Endodermal cell (in vitro differentiated cells): ENCODE measurements at regions not wholly inside any gene's neighbourhood (a gene's known extent, or its start where the extent isn't known, plus 50 kb on each side); places are given as distances from the start of the nearest gene placed in this dataset.

Experiments used
- DNase-seq: peaks from one replicate; pipeline ENCODE4 v3.0.0-alpha.2; 2017
- H3K27ac ChIP-seq: 2 replicates; pipeline ENCODE4 v1.5.1; 2013; ENCODE audit warnings: mild to moderate bottlenecking, low read depth, low read length, moderate library complexity
- H3K27me3 ChIP-seq: 2 replicates; pipeline ENCODE4 v1.6.1; 2013; ENCODE audit warnings: mild to moderate bottlenecking, low read length, moderate library complexity; ENCODE audit not compliant: insufficient read depth, control insufficient read depth, poor library complexity, severe bottlenecking
- H3K36me3 ChIP-seq: 2 replicates; pipeline ENCODE4 v1.7.0; 2013; ENCODE audit warnings: mild to moderate bottlenecking, low read length, moderate library complexity; ENCODE audit not compliant: control insufficient read depth, insufficient read depth
- H3K4me1 ChIP-seq: one replicate; pipeline ENCODE4 v1.7.0; 2013; ENCODE audit warnings: low read length; ENCODE audit not compliant: control insufficient read depth, insufficient read depth
- H3K4me3 ChIP-seq: 2 replicates; pipeline ENCODE4 v1.5.1; 2013; ENCODE audit warnings: mild to moderate bottlenecking, low read length, moderate library complexity
- H3K9ac ChIP-seq: 2 replicates; pipeline ENCODE4 v1.6.1; 2013; ENCODE audit warnings: mild to moderate bottlenecking, low read length, moderate library complexity; ENCODE audit not compliant: poor library complexity, severe bottlenecking; ENCODE audit errors: extremely low read depth
- H3K9me3 ChIP-seq: 2 replicates; pipeline ENCODE4 v1.6.1; 2013; ENCODE audit warnings: mild to moderate bottlenecking, low read length, moderate library complexity; ENCODE audit not compliant: control insufficient read depth
- H3K27ac Mint-ChIP-seq: 2 replicates; pipeline ENCODE4 v1.8.0; 2020; ENCODE audit warnings: mixed read lengths
- H3K27me3 Mint-ChIP-seq: 2 replicates; pipeline ENCODE4 v1.8.0; 2021; ENCODE audit warnings: mild to moderate bottlenecking, mixed read lengths; ENCODE audit not compliant: insufficient read depth
- H3K36me3 Mint-ChIP-seq: 2 replicates; pipeline ENCODE4 v1.8.0; 2020; ENCODE audit warnings: low read depth, mixed read lengths
- H3K4me1 Mint-ChIP-seq: 2 replicates; pipeline ENCODE4 v1.8.0; 2020; ENCODE audit warnings: mixed read lengths
- H3K4me3 Mint-ChIP-seq: 2 replicates; pipeline ENCODE4 v1.8.0; 2020; ENCODE audit warnings: mild to moderate bottlenecking, moderate library complexity, mixed read lengths
- H3K9me3 Mint-ChIP-seq: 2 replicates; pipeline ENCODE4 v1.8.0; 2020; ENCODE audit warnings: mild to moderate bottlenecking, mixed read lengths
- CTCF ChIP-seq: fragments of 200-600 bp; sonication (generic); conservative IDR thresholded peaks from 2 replicates; pipeline ENCODE4 v1.5.0; 2021; ENCODE audit warnings: antibody characterized with exemption, mild to moderate bottlenecking
- WGBS, 2 experiments: methylation state at CpG; one replicate each; pipeline versions ENCODE4 v1.1.5 to v1.1.7; 2013; ENCODE audit warnings: missing lambda C conversion rate in 2 of 2, mixed read lengths in 1 of 2; ENCODE audit not compliant: insufficient coverage in 1 of 2, insufficient read length in 1 of 2; 5-methylcytosine and 5-hydroxymethylcytosine counted together

DNA sequence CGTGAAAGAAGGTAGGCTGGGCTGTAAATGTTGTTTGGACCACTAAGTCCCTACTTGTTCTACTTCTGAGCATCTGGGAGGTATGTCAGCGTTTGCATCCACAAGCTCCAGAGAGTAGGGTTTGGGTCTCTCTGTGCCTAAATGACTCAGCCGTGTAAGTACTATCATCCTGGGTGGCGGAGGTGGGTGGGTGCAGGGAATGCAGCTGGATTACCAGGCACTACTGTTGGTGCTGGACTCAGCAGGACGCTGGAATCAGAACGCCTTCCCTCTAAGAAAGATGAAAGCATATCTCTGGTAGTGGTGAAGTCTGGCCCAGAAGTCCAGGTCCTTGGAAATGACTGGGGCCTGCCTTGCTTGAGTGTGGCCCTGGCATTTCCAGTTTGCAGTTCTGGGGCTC, 289.7 kb downstream of the PCNX1 start:
- no peak for TF ChIP-seq CTCF
- Histone ChIP-seq H3K9ac (no peak overlapping the region), H3K4me1 (no peaks in the 10 kb centered on the region), H3K27me3 (no peaks in the 10 kb centered on the region), H3K4me3 (no peak overlapping the region), H3K27ac (no peak overlapping the region), H3K9me3 (no peaks in the 10 kb centered on the region), H3K36me3 (no peaks in the 10 kb centered on the region)
- H3K36me3 Mint-ChIP-seq = no peaks in the 10 kb centered on the region
- WGBS, 2 experiments = 87 to 90% methylated on average over 3 to 6 of the region's 6 CpGs
- DNase-seq = no peak
- no peak overlapping the region for H3K27ac Mint-ChIP-seq
- H3K27me3 Mint-ChIP-seq = peaks cover 25% of the 10 kb centered on the region
- H3K9me3 Mint-ChIP-seq = peaks cover 16% of the 10 kb centered on the region
- H3K4me1 Mint-ChIP-seq = peaks cover 9% of the 10 kb centered on the region
- no peak overlapping the region for H3K4me3 Mint-ChIP-seq

DNA sequence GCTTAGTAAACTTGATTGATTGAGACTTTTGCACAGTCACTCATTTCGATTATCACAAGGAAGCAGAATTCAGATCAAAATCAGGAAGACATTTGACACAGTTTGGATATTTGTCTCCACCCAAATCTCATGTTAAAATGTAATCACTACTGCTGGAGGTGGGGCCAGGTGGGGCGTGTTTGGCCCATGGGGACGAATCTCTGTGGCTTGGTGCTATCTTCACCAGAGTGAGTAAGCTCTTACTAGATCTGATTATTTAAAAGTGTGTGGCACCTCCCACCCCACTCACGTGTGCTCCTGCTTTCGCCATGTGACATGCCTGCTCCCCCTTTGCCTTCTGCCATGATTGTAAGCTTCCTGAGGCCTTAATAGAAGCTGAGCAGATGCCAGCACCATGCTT, 291.4 kb downstream of the PCNX1 start:
- Histone ChIP-seq H3K27ac (no peak overlapping the region), H3K9ac (no peak overlapping the region), H3K9me3 (no peaks in the 10 kb centered on the region), H3K27me3 (no peaks in the 10 kb centered on the region), H3K36me3 (no peaks in the 10 kb centered on the region), H3K4me1 (no peaks in the 10 kb centered on the region), H3K4me3 (no peak overlapping the region)
- Mint-ChIP-seq H3K27ac (no peak overlapping the region), H3K9me3 (peaks cover 16% of the 10 kb centered on the region), H3K4me3 (no peak overlapping the region), H3K27me3 (peaks cover 25% of the 10 kb centered on the region), H3K4me1 (peaks cover 3% of the 10 kb centered on the region), H3K36me3 (no peaks in the 10 kb centered on the region)
- no peak for TF ChIP-seq CTCF
- DNase-seq = no peak
- WGBS, 2 experiments = 85 to 95% methylated on average over 3 to 5 of the region's 5 CpGs

DNA sequence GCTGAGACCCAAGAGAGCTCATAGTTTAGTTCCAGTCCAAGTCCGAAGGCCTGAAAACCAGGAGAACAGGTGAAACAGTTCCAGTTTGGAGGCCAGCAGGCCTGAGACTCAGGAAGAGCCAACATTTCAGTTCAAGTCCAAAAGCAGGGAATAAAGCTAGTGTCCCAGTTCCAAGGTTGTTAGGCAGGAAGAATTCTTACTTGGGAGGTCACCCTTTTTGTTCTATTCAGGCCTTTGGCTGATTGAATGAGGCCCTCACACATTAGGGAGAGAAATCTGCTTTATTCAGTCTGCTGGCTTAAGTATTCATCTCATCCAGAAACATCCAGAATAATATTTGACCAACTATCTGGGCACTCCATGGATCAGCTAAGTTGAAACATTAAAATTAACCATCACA, 294.6 kb downstream of the PCNX1 start:
- WGBS, 2 experiments = 94 to 100% methylated on average over 1 of the region's 1 CpG
- Histone ChIP-seq H3K27me3 (no peaks in the 10 kb centered on the region), H3K4me1 (no peaks in the 10 kb centered on the region), H3K4me3 (no peak overlapping the region), H3K27ac (no peak overlapping the region), H3K36me3 (no peaks in the 10 kb centered on the region), H3K9ac (no peak overlapping the region), H3K9me3 (no peaks in the 10 kb centered on the region)
- Mint-ChIP-seq H3K27me3 (peaks cover 9% of the 10 kb centered on the region), H3K4me1 (peaks cover 3% of the 10 kb centered on the region), H3K36me3 (no peaks in the 10 kb centered on the region), H3K9me3 (peaks cover 15% of the 10 kb centered on the region), H3K4me3 (no peak overlapping the region), H3K27ac (no peak overlapping the region)
- no peak for DNase-seq
- no peak for TF ChIP-seq CTCF
